Cardiac muscle cell (in vitro differentiated cells and primary cell): ENCODE measurements at regions not wholly inside any gene's neighbourhood (a gene's known extent, or its start where the extent isn't known, plus 50 kb on each side); places are given as distances from the start of the nearest gene placed in this dataset.
A peak's percentile ranks its signal among the peaks of the same experiment; 100 is the strongest.
"Not testable (repeated sequence)": the region's sequence is repeated elsewhere in the genome, so short reads cannot be mapped to it uniquely, and the experiment has no call there.

Experiments
- DNase-seq, 2 donors: peaks; one replicate each; pipeline versions ENCODE4 v3.0.0 to v3.0.0-alpha.2; 2010 to 2017; ENCODE audit warnings: low read depth in 1 of 2, low spot score in 1 of 2
- H3K27ac ChIP-seq: fragments of 200-600 bp; sonication (generic); 2 replicates; pipeline ENCODE4 v1.5.1; 2016
- H3K27me3 ChIP-seq: fragments of 200-600 bp; sonication (generic); 2 replicates; pipeline ENCODE4 v1.6.0; 2016; ENCODE audit warnings: control low read depth
- H3K36me3 ChIP-seq: fragments of 200-600 bp; sonication (generic); 2 replicates; pipeline ENCODE4 v1.5.1; 2016; ENCODE audit warnings: control low read depth
- H3K4me1 ChIP-seq: fragments of 200-600 bp; sonication (generic); 2 replicates; pipeline ENCODE4 v1.8.1; 2017; ENCODE audit warnings: low read depth, mild to moderate bottlenecking, mixed run types
- H3K4me3 ChIP-seq: fragments of 200-600 bp; sonication (generic); 2 replicates; pipeline ENCODE4 v1.5.1; 2016; ENCODE audit warnings: mild to moderate bottlenecking
- H3K9me3 ChIP-seq: fragments of 200-600 bp; sonication (generic); 2 replicates; pipeline ENCODE4 v1.5.1; 2017; ENCODE audit warnings: low read depth, mild to moderate bottlenecking, control low read depth
- TF ChIP-seq, protein P1 (sequence below): IDR thresholded peaks from 2 replicates; pipeline ENCODE4 v1.5.1; 2012; ENCODE audit warnings: low read depth, mild to moderate bottlenecking, low read length

DNA sequence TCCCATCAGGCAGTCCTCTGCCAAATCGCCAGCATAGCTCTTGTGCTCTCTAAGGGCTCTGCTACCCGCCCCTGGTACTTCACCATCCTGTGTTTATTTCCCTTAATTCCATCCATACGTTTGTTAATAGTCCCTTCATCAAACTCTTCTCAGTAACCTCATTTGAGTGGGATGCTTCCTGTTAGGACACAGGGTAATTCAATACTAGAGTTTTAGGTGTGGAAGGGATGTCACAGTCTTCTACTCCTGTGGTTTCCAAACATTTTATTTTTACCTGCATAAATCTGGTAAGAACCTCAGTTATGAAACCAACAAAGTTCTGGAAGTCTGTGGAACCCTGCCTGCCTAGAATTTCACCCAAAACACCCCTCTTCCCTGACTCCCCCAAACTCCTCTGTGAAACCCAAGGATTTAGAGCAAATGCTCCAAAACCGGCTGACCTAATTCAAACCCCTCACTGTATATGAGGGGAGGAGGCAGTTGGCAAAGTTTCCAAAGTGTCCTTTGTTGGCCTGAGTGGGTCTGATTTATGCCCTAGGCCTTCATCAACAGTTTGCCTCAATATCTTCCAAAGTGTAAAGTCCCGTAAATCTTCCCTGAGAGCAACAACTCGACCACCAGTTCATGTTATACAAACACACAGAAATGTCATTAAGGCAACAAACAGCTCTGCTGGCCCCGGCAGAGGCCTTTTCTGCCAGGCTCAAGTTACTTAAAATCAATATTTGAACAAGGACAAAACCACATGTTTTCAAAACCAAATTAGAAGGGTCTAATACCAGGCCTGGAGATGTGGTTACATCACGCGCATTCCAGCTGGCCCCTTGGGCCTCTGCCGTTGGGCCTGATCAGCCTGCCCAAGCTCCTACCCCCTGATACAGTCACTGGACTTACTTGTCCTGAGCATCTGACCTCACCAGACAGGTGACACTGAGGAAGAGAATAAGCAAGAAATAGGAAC is 82.4 kb upstream of the FGGY start:
- Histone ChIP-seq H3K27me3 (no peaks in the 10 kb centered on the region), H3K9me3 (no peaks in the 10 kb centered on the region), H3K36me3 (no peaks in the 10 kb centered on the region), H3K27ac (no peak overlapping the region), H3K4me1 (no peaks in the 10 kb centered on the region), H3K4me3 (no peak overlapping the region)
- TF ChIP-seq, protein P1, sequence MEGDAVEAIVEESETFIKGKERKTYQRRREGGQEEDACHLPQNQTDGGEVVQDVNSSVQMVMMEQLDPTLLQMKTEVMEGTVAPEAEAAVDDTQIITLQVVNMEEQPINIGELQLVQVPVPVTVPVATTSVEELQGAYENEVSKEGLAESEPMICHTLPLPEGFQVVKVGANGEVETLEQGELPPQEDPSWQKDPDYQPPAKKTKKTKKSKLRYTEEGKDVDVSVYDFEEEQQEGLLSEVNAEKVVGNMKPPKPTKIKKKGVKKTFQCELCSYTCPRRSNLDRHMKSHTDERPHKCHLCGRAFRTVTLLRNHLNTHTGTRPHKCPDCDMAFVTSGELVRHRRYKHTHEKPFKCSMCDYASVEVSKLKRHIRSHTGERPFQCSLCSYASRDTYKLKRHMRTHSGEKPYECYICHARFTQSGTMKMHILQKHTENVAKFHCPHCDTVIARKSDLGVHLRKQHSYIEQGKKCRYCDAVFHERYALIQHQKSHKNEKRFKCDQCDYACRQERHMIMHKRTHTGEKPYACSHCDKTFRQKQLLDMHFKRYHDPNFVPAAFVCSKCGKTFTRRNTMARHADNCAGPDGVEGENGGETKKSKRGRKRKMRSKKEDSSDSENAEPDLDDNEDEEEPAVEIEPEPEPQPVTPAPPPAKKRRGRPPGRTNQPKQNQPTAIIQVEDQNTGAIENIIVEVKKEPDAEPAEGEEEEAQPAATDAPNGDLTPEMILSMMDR = no peak
- no peak for DNase-seq

- Histone ChIP-seq H3K27ac (no peak overlapping the region), H3K4me3 (no peak overlapping the region), H3K27me3 (no peaks in the 10 kb centered on the region), H3K4me1 (no peaks in the 10 kb centered on the region), H3K9me3 (no peaks in the 10 kb centered on the region), H3K36me3 (no peaks in the 10 kb centered on the region)
- TF ChIP-seq, protein P1 = no peak
- DNase-seq = no peak
These were observed 81.1 kb upstream of the FGGY start for GRCh38 chr1:59215766-59216291.

DNA sequence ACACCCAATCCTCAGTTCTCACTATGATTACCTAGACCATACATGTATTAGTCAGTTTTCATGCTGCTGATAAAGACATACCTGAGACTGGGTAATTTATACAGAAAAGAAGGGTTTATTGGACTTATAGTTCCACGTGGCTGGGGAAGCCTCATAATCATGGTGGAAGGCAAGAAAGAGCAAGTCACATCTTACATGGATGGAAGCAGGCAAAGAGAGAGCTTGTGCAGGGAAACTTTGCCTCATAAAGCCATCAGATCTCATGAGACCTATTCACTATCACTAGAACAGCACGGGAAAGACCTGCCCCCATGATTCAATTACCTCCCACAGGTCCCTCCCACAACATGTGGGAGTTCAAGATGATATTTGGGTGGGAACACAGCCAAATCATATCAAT is 79.5 kb upstream of the FGGY start:
- not testable (repeated sequence) for H3K27ac ChIP-seq, H3K9me3 ChIP-seq, H3K36me3 ChIP-seq, H3K4me1 ChIP-seq, DNase-seq, H3K27me3 ChIP-seq, H3K4me3 ChIP-seq

- no peaks in the 10 kb centered on the region for H3K4me1 ChIP-seq
- H3K4me3 ChIP-seq = no peak overlapping the region
- DNase-seq = peak in 1 of 2 donors; percentile 49
- H3K27me3 ChIP-seq = no peaks in the 10 kb centered on the region
- no peaks in the 10 kb centered on the region for H3K9me3 ChIP-seq
- H3K27ac ChIP-seq = no peak overlapping the region
- TF ChIP-seq, protein P1 = no peak
- no peaks in the 10 kb centered on the region for H3K36me3 ChIP-seq
These were observed 78.2 kb upstream of the FGGY start for GRCh38 chr1:59218521-59219236.

- Histone ChIP-seq H3K4me1 (peaks cover 3% of the 10 kb centered on the region), H3K27ac (no peak overlapping the region), H3K4me3 (no peak overlapping the region), H3K9me3 (no peaks in the 10 kb centered on the region), H3K27me3 (no peaks in the 10 kb centered on the region), H3K36me3 (no peaks in the 10 kb centered on the region)
- TF ChIP-seq, protein P1 = no peak
- no peak for DNase-seq
These were observed 77.0 kb upstream of the FGGY start for GRCh38 chr1:59219916-59220315.

DNA sequence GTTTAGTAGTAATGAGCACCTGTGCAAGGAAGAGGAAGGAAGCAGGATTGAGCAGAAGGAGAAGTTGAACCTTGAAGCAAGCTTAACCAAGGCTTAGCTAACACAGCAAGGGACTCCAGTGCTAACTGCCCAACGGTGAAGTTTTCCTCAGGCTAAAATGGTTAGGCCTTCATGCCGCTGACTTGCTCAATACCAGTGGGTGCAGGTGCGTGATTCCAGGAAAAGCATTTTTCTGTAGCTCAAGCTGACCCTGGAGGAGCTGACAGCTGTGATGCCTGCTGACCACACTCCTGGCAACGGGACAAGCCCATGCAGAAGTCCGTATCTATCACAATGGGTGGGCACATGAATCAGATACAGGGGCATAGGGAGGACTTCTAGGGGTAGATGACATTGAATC is 76.5 kb upstream of the FGGY start:
- TF ChIP-seq, protein P1 = no peak
- peak in 1 of 2 donors; percentile 23 for DNase-seq
- H3K9me3 ChIP-seq = no peaks in the 10 kb centered on the region

More for the DNA sequence above, 76.5 kb upstream of the FGGY start:
- H3K27me3 ChIP-seq = no peaks in the 10 kb centered on the region
- H3K4me3 ChIP-seq = no peak overlapping the region
- no peak overlapping the region for H3K27ac ChIP-seq
- peaks cover 3% of the 10 kb centered on the region for H3K4me1 ChIP-seq
- no peaks in the 10 kb centered on the region for H3K36me3 ChIP-seq
